NCI-H1105 (cell line): ENCODE measurements at regions not wholly inside any gene's neighbourhood (a gene's known extent, or its start where the extent isn't known, plus 50 kb on each side); places are given as distances from the start of the nearest gene placed in this dataset.

Experiments
- DNase-seq: peaks from one replicate; lab custom pipeline; 2025; lab: John Stamatoyannopoulos, UW

DNA sequence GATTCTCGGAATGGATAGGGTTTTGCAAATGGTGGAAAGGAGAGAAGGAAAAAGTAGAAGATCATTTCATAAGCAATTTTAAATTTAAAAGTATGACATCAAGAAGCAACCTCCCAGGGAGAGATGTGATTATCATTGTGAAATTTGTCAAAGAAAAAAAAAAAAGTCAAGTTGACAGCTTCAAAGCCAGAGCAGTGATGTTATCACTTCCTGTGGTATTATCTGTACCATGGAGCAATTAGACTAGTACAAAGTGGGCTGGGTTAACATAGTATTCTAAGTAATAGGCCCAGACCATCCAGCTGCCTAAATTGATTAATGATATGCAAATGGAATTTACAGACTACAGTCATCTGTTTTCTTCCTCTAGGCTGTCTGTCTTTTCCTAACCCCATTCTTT, 84.0 kb upstream of the NPY start:
- DNase-seq: no peak

DNA sequence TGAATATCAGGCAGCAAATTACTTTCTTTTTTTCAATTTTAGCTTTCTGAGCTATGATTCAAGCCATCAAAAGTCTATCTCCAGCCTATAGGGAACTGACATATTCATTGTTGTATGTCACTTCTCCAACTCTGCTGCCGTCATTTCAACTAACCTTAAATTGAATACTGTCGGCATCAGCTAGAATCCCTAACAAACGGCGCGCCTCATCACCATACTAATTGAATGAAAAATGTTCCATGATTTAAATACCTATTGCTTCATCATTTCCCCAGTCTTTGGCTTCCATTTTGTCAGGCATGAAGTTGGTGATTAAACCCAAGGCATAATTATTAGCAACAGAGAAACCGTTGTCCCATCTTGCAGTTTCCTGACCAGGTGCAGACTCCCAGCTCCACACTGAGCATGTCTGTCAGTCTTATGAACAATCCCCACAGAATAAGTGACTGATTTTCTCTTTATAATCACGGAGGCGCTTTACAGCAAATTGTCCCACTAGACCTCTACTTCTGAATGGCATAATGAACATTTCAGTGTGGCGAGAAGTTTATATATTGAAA, 83.5 kb upstream of the NPY start:
- no peak for DNase-seq

DNA sequence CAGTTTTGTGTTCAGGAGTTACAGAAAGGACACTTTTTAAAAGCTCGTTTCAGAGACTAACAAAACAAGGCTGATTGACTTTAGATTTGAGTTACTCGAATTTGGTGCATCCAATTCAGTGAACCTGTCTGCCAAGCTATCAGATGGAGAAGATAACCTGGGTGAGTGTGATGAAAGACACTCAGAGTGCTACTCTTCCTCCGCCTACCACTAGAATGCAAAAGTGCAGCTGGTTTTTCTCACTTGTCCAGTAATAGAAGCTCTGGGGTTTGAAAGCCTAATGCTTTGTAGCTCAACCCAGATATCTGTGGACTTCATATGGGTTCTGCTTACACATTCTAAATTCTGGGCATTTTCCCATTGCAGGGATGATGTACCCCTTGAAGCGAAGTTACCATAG, 82.8 kb upstream of the NPY start:
- DNase-seq: no peak

DNA sequence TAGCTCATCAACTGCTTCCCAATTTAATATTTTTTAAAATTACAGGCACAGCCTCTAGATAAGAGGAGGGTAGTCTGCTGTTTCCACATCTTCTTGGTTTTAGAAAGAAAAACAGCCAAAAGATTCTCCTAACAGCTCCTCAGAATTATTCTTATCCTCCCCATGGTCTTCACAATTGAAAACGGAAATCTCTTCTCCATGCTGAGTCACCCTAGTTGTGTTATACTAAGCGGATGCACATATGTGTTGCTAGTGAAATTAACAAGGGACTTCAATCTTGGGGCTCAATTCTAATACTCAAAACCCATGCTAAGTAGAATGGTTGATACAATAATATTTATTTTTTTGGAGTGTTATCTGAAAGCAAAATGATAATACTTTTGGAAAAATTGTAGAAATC, 71.9 kb upstream of the NPY start:
- DNase-seq: no peak

DNA sequence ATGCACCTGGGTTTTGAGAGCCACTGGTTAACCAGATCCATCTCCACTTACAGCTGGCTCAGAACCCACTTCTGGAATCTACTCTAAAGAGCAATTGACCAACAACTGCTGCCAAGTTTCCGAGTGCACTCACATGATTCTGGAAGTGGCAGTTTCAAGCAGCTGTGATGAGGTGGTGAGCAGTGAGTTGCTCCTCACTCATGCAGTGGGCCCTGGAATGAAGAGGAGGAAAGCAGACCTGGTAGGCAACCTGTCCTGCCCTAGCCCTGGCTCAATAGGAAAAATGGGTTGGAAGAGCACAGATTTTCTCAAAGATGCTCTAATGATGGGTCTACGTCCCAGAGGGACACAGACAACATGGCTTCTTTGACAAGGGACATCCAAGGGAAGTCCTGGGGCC, 70.7 kb upstream of the NPY start:
- DNase-seq: no peak

DNA sequence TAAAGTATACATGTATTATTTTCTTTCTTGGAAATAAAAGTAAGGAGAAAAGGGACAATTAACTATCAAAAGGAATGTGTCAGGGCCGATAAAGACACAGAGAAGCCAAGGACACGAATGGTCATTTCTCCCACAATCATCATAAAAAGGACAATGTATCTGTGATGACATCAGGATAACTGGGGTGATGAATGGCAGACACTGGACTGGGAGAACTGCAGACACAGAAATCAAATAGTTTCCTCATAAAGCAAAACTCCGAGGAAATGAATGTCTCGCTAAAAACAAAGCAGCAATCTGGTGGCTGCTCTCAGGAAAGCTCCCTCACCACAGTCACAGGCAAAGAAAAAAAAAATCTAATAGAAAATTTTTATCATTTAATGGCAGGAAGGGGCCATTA, 69.3 kb upstream of the NPY start:
- DNase-seq: no peak

DNA sequence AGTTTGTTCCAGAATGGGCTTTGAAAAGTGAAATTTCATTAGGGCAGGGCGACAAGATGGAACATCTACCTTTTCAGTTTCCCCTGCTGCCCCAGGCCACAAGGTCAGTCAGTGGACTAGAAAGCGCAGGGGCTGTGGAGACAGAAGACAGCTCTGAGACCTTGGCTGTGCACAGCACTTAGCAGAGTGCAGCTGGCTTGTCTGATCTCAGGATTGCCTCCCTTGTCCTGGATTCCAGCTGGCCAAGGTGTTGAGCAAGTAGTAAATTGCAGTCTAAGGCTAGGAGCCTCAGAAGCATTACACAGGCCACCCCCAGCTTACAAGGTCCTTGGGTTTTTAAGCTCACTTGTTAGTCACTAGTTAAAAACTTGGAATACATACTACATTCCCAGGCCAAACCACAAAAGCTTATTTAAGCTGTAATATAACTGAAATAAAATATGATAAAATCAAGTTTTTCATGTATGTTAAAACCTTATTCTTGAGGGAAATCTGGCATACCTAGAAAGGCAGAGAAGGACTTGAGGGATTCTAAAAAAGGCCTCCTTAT, 67.3 kb upstream of the NPY start:
- no peak for DNase-seq

DNA sequence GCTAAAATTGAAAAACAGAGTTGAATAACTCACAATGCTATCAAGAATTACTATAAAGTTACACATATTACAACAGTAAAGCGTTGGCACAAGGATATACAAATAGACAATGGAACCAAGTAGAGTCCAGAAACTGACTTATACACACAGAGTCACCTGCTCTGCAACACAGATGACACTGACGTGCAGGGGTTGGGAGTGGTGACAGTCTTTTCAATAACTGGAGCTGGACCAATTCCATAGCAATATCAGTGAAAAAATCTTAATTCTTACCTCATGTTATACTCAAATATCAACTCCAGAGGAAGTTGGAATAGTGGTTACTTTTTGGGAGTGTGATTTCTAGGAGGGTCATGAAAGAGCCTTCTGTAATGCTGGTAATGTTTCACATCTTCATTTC, 62.5 kb upstream of the NPY start:
- no peak for DNase-seq

DNA sequence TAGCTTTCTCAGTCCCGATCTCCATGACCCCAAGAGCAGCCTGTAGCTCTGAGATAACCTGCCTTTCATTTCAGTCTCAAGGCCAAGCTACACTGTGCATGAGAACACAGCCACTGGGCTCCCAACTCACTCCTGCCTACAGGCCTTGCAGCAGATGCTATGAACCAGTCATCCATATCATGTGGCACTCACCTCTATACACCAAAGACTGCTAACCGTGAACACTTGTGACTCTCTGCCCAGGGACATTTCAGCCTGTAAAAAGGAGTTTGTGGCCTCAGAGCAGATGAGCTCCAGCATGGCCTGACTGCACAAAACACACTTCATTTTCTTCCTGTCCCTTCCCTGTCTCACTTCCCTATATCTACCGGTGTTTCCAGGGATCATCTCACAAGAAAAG, 56.9 kb upstream of the NPY start:
- DNase-seq: no peak

DNA sequence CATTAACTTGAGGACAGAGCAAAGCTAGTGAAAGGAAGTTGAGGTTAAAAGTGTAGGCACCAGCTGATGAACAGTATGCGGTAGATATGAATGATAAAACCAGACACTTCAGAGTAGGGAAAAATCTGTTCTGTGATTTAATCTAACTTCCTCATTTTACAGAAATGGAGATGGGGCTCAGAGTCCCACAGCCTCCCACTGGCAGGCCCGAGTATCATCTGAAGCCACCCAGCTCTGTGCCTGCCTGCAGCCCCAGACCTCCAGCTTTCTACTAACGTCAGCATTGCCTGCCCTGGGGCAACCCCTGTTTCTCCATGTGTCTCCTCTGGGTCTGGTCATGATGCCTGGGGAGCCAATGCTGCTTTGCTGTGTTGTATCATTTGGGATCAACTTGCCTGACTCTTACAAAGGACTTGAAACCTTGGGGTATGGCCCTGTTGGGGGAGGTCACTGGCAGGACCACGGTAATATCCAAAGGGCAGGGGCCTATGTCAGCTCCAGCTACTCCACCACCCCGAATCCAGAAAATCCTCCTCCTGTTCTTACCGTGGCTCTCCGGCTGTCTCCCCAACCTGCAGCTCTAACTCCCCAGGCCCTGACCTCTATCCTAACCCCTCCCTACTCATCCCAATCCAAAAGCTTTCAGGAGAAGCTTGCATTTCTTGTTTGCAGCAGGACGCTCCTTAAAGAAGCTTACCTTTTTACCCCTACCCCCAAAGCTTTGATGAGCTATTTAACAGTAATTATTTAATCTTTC, 56.2 kb upstream of the NPY start:
- no peak for DNase-seq

DNA sequence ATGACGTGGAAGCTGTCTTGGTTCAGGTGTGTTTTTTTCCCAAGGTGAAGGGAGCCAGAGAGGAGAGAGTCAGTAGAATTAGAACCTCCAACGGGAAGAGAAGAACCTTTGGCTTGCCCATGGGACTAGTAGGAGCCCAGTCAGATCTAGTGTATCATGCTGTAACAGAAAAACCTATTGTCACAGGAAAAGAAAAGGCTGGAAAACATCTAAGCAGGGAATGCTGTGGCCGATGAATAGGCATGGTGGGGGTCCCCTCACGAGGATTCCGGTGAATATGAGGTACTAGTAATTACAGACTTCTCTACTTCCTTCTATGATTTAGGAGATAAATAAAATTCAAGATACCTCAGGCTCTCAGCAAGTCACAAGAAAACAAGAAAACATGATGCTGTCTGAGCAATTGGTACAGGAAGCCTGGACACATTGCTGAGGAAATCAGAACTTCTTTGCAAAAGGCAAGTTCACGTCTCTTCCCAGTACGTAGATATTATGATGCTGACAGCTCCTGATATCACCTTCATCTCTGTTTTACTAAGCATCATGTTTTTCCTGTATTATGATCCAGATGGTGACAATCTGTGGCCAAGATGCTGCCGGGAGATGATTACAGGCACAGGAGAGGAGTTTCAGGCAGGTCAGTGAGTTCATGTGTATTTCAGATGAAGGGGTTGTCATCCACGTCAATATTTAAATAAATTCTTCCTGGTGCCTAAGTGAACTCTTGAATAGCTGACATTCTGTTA, 54.3 kb upstream of the NPY start:
- no peak for DNase-seq

DNA sequence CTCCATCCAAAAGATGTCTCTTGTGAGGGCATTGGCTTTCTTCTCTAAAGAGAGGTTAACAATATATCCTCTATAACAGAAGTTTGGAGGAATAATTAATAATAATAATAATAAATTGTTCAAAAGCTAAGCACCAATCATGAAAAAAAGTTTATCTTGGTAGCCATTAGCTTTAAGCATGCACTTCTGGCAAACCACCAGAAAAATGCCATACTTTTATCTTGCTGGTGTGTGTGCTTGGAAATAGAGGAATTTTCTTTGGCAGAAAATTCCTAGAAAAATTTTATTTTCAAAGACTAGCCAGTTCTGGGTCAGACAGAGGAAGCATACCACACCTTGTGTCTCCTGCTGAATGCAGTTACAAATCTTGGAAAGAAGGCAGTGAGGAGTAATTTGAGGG, 52.5 kb upstream of the NPY start:
- DNase-seq: no peak

DNA sequence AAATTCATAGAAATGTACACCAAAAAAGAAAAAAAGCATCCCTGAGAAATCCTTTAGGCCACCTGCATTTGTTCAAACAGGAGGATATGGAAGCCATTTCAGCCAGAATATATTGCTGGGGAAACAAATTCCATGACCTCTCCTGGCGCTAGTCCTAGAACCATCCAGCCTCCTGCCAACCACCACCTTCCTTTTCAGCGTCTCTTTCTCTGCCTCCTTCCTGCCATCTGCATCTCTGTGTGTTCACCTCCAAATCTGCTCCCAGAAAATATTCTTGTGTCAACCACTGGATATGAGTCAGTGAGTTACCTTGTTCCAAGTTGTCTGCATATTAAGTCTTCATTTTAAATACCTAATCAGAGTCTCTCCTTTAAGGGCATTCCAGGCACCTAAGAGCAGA, 50.6 kb upstream of the NPY start:
- DNase-seq: no peak
